ENCODE measurements at regions not wholly inside any gene's neighbourhood (a gene's known extent, or its start where the extent isn't known, plus 50 kb on each side); places are given as distances from the start of the nearest gene placed in this dataset.
"Not testable (repeated sequence)": the region's sequence is repeated elsewhere in the genome, so short reads cannot be mapped to it uniquely, and the experiment has no call there.

GRCh38 chr2:111252436-111252835, 131.7 kb downstream of the BCL2L11 start:
- DNase-seq: no peak

GRCh38 chr2:111254916-111255315, 134.2 kb downstream of the BCL2L11 start:
- not testable (repeated sequence) for DNase-seq

- DNase-seq: not testable (repeated sequence)
Measured at GRCh38 chr2:111256628-111257027, 135.9 kb downstream of the BCL2L11 start.

DNA sequence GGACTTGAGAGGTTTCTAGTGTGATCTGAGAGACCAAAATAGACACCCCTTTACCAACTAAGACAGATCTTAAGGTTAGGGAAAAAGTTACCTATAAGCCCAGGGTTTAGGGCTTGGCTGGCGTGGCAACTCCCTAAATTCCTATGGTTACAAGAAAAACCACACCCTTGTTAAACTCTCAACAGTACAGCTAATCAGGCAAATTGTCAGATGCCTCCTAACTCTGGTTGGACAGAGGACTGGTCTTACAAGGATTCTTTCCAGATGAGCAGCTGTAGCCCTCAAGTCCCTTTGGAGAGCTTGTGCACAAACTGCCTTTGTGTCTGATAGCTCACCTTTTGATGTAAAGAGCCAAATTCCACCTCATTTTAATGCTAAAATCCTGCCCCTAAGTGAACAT, 136.9 kb downstream of the BCL2L11 start:
- DNase-seq: not testable (repeated sequence)

DNA sequence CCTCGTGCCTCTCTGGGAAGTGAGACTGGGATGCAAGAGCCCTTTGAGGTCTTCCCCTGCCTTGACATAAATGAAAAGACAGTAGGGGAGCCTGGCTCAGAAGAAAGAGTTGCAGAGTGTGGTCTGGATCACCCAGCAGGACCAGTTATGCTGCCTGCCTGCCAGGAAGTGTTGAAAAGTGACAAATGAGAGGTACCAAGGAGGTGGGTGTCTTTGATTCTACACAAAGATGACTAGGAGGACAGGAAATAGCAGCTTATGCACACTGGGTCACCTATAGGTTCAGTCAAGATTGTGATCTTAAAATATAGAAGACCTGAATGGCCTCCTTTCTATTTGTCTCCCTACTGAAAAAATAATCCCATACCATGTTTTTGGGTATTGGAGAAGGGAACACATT, 137.6 kb downstream of the BCL2L11 start:
- DNase-seq: not testable (repeated sequence)

GRCh38 chr2:111262627-111263379, 142.1 kb downstream of the BCL2L11 start:
- not testable (repeated sequence) for DNase-seq

GRCh38 chr2:111263380-111264017, 142.8 kb downstream of the BCL2L11 start:
- not testable (repeated sequence) for DNase-seq

DNA sequence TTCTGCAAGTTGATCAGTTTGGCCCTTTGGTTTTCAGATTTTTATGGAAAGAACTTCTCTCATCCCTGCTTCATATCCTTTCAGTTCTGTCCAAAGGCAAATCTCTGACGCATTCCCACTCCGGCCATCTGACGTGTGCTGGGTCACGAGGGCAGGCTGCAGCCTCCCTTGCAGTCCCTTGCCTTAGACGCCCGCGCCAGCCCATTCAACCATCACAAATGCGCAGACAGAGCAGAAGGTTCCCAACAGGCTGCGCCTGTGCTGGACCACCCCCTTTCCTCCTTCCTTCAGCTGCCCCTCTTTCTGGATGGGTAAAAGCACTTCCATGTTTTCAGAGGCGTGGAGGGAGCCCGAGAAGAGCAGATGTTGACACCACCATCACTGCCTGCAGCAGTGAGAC, 144.2 kb downstream of the BCL2L11 start:
- DNase-seq: not testable (repeated sequence)

- DNase-seq: not testable (repeated sequence)
Measured at GRCh38 chr2:111266556-111266955, 145.8 kb downstream of the BCL2L11 start.

DNA sequence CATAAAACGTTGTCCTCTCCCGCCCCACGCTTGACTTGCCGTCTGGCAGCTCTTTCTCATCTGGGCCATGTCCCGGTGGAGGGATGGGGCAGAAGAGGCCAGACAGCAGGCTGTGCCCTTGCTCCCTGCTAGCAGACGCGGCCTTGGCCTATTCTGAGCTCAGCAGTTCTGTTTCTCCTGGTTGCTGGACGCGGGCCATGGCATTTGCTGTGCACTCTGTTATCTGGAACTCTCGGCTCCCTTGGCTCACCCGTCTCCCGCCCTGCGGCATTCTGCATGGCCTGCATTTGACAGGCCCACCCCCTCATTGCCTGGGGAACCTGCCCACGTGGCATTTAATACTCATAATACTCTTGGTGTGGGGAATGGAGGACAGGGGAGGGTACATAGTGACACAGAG, 146.3 kb downstream of the BCL2L11 start:
- not testable (repeated sequence) for DNase-seq

- not testable (repeated sequence) for DNase-seq
Measured at GRCh38 chr2:111269761-111270323, 149.1 kb downstream of the BCL2L11 start.

DNA sequence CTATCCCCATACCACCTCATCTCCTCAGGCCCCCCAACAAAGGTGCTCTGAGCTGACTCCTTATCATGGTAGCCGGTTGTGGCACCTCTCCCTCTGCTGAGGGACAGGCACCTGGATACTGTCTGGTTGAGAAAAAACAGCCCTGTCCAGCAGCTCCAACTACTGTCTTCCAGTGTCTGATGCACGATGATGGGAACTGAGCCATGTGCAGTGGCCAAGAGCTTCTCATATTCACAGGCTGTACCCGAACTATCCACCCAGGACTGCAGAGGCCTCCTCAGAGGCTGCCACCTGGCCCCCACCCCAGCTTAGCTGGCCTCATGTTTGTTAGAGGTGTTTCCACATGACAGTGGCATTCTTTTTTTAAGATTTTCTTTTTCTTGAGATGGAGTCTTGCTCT, 149.9 kb downstream of the BCL2L11 start:
- not testable (repeated sequence) for DNase-seq

DNA sequence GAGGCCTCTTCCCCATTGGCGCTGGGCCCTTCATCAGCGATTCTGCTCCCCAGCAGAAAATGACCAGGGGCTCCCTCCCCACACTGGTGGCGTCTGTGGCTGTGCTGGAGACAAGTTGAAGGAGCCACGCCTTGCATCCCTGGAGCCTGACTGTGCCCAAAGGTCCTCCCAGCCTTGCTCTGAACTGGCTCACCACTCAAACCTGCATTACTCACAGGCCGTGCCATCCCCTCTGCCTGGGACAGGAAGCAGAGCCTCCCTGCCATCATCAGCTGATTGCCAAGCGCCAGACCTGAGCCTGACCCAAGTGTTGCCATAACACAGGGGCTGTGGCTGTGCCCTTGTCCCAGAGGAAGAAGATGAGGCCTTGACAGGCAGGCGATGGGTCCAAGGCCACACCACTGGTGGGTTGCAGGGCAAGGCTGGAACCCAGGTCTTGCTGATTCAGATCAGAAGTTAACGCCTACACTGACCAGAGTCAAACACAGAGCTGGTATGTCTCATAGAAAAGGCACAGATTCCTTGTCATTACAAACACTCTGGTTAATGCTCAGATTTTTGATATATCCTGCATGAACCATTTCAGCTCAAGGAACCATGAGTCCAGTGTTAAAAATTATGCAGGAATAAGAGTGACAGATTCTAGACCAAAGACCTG, 151.1 kb downstream of the BCL2L11 start:
- DNase-seq: not testable (repeated sequence)

DNA sequence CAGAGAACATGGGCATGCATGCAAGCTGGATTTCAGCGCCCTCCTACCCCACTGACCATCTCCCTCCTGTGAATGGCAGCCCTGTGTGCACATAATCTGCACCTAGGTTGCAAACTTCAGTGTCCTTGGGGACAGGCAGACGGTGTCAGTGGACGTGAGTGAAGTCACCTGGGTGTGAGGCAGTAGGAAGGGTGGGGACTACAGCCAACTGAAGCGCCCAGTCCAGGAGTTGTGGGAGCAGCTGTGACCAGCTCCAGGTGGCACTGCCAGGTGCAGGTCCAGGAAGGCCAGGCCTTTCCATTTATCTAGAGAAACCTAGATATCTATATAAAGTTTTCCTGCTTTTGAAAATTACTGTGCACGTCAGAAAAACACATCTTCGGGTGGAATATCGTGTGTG, 152.3 kb downstream of the BCL2L11 start:
- DNase-seq: not testable (repeated sequence)

DNA sequence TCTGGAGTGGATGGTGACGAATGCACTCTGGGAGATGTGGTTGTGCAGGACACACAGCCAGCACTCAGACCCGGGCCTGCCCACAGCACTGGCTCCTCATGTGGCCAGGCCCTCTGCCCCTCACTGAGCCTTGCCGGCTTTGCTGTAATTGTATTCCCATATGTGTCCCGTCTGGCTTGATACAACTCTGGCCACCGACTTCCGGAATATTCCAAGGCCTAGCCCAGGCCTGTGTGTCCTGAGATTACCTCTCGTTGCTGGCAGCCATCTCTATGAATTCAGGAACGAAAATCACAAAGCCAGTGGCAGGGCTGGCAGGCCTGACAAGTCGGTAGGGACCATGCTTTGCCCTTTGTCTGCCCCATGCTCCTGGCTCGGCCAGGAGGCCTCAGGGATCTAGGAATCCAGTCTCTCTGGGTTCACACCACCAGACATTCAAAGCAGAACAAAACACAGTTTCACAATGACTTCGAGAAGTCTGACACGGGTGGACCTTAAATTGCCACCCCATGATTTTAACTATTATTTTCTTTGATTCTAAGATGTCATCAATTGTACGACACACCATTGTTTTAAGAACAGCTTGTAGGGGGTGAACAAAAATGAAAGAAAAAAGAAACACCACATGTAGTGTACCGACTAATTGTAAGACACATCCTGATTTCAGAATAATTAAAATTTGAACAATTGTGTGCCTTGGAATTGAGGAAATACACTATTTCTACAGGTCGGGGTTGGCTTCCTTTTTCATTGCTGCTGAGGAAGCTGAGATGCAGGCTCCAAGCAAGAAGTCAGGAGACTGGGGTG, 154.5 kb downstream of the BCL2L11 start:
- DNase-seq: not testable (repeated sequence)

DNA sequence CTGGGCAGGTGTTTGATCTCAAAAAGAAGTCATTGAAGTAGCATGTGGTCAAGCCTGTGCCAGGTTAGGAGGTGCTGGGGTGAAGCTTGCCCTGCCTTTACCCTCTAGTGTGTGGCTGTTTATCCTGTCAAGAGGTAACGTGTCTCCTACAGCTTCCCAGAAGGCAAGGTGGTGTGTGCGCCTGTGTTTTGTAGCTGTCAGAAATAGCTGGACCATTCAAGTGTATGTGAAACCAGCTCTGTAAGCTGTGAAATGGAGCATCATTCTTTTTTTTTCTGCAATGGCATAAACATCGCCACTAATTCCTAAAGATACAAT, 155.1 kb downstream of the BCL2L11 start:
- not testable (repeated sequence) for DNase-seq

DNA sequence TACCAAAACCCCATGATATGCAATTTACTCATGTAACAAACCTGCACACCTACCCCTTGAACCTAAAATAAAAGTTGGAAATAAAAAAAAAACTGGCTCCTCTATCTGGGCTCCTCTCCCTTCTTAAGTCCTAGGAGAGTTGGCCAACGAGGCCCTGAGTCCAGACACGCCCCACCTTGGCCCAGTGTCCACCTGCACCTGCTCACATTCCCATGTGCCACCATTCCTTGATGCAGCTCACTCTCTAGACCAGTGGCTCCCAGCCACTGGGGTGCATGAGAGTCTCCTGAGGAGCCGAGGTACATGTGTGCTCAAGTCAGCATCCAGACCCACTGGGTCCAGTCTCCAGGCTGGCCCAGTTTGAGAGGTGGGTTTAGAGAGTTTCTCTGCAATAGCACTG, 157.4 kb downstream of the BCL2L11 start:
- not testable (repeated sequence) for DNase-seq

GRCh38 chr2:111280709-111281286, 160.1 kb downstream of the BCL2L11 start:
- DNase-seq: not testable (repeated sequence)

- not testable (repeated sequence) for DNase-seq
Measured at GRCh38 chr2:111282162-111282561, 161.4 kb downstream of the BCL2L11 start.

DNA sequence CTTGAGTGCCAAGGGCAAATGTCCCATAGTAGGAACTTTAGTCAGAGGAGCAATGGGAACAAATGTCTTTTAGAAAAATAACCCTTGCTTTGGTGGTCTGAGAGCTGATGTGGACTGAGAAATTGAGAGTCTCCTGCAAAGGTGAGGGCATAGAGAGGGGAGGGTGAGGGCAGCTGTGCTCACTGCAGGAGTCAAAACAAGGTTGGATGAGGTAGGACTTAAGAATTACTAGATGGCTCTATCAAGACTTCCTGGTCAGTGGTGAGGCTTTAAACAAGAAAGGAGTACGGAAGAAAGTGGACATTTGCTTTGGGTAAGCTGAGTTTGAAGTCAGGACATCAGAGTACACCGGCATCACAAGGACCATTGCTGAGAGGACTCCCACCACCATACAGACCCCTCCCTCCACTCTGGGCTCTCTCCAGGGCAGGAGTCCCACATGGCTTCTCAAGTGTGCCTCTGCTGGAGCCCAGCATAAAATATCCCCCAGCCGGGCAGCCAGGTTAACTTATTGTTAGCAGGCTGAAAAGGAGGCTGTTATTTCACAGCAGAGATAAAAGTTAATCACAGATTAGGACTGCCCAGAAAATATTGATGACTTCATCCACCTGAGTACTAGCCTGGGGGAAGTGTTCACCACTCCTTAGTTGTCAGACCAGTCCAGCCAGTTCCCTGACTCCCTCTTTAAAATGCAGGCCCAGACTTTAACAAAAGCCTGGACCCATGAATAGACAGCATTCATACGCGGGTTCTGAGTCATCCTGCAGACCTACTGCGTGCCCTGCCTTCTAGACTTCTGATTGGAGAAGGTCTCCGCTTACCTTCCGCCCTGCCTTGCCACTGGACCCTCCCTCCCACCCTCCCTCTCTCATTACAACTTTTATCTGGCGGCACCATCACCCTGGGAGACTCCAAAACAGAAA, 167.2 kb downstream of the BCL2L11 start:
- not testable (repeated sequence) for DNase-seq

DNA sequence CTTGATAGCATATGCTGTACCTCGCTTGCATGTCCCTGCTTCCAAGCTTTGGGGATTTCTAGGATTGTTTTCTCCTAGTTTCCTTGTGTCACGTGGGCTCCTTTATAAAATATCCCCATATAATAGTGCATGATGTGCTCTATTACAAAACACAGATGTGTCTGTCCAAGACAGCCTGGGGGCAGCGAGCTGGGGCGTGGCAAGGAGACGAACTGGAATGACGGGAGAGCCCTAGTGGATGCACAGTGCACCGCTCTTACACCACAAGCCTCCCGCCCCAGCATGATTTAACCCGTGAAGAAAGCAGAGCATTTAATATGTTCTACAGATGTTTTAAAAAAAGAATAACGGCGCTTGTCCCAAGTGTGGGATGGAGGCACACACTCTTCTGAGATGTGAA, 169.7 kb downstream of the BCL2L11 start:
- not testable (repeated sequence) for DNase-seq
